Activated gamma-delta T cell (primary cell): ENCODE measurements at regions not wholly inside any gene's neighbourhood (a gene's known extent, or its start where the extent isn't known, plus 50 kb on each side); places are given as distances from the start of the nearest gene placed in this dataset.
"Not testable (repeated sequence)": the region's sequence is repeated elsewhere in the genome, so short reads cannot be mapped to it uniquely, and the experiment has no call there.

Experiments used
- DNase-seq: peaks from one replicate; lab custom pipeline; 2025; lab: John Stamatoyannopoulos, UW

GRCh38 chr17:54191261-54191660 is 368.5 kb downstream of the KIF2B start:
- DNase-seq: no peak

GRCh38 chr17:54194268-54194667 is 371.5 kb downstream of the KIF2B start:
- DNase-seq: no peak

- DNase-seq: no peak
These were observed 374.0 kb downstream of the KIF2B start for GRCh38 chr17:54196751-54197150.

GRCh38 chr17:54201380-54201779 is 378.7 kb downstream of the KIF2B start:
- DNase-seq: not testable (repeated sequence)

- DNase-seq: no peak
These were observed 398.1 kb downstream of the KIF2B start for GRCh38 chr17:54220829-54221228.

GRCh38 chr17:54221499-54221898 is 398.8 kb downstream of the KIF2B start:
- no peak for DNase-seq

GRCh38 chr17:54235571-54235970 is 412.8 kb downstream of the KIF2B start:
- no peak for DNase-seq

- DNase-seq: no peak
These were observed 415.3 kb downstream of the KIF2B start for GRCh38 chr17:54237911-54238515.

- no peak for DNase-seq
These were observed 416.6 kb downstream of the KIF2B start for GRCh38 chr17:54239291-54239690.

GRCh38 chr17:54255696-54256095 is 433.0 kb downstream of the KIF2B start:
- no peak for DNase-seq

GRCh38 chr17:54256401-54256929 is 433.7 kb downstream of the KIF2B start:
- DNase-seq: no peak

GRCh38 chr17:54257440-54257839 is 434.7 kb downstream of the KIF2B start:
- DNase-seq: no peak

- DNase-seq: no peak
These were observed 436.7 kb downstream of the KIF2B start for GRCh38 chr17:54259476-54259875.

- DNase-seq: no peak
These were observed 438.7 kb downstream of the KIF2B start for GRCh38 chr17:54261465-54261864.

GRCh38 chr17:54269881-54270280 is 447.2 kb downstream of the KIF2B start:
- no peak for DNase-seq

GRCh38 chr17:54270499-54270898 is 447.8 kb downstream of the KIF2B start:
- DNase-seq: no peak

- no peak for DNase-seq
These were observed 455.1 kb downstream of the KIF2B start for GRCh38 chr17:54277868-54278267.

GRCh38 chr17:54280741-54281140 is 458.0 kb downstream of the KIF2B start:
- DNase-seq: no peak

GRCh38 chr17:54282886-54283285 is 460.2 kb downstream of the KIF2B start:
- DNase-seq: no peak

- DNase-seq: no peak
These were observed 484.6 kb downstream of the KIF2B start for GRCh38 chr17:54307351-54307750.

GRCh38 chr17:54324813-54325212 is 502.1 kb downstream of the KIF2B start:
- no peak for DNase-seq

GRCh38 chr17:54339731-54340130 is 517.0 kb downstream of the KIF2B start:
- no peak for DNase-seq

GRCh38 chr17:54347495-54347894 is 524.8 kb downstream of the KIF2B start:
- DNase-seq: no peak

- no peak for DNase-seq
These were observed 525.5 kb downstream of the KIF2B start for GRCh38 chr17:54348234-54348633.
